OCI-LY7 (cell line): ENCODE measurements at regions not wholly inside any gene's neighbourhood (a gene's known extent, or its start where the extent isn't known, plus 50 kb on each side); places are given as distances from the start of the nearest gene placed in this dataset.

ENCODE experiments used
- CTCF ChIP-seq: fragments of 200-600 bp; sonication (generic); conservative IDR thresholded peaks from 2 replicates; pipeline ENCODE4 v1.5.1; 2014; ENCODE audit warnings: mild to moderate bottlenecking, antibody characterized with exemption, low read length, moderate library complexity, mixed read lengths
- EZH2phosphoT487 ChIP-seq: fragments of 200-600 bp; sonication (generic); IDR thresholded peaks from 2 replicates; pipeline ENCODE4 v1.6.1; 2018; ENCODE audit warnings: low read depth, borderline replicate concordance, mild to moderate bottlenecking, mixed run types, antibody characterized with exemption, low read length, moderate library complexity, mixed read lengths

GRCh38 chr15:96049766-96050165 lies 280.7 kb upstream of the NR2F2 start:
- no peak for TF ChIP-seq CTCF
- no peak for TF ChIP-seq EZH2phosphoT487
